ENCODE measurements at regions not wholly inside any gene's neighbourhood (a gene's known extent, or its start where the extent isn't known, plus 50 kb on each side); places are given as distances from the start of the nearest gene placed in this dataset.

- TF ChIP-seq CTCF (IDR thresholded peaks at IDR 0.05; ENCODE audit: low read depth, low read length, missing input control) (no peak), TAF1 (conservative IDR thresholded peaks at IDR 0.05) (no peak), EGR1 (IDR thresholded peaks at IDR 0.05; ENCODE audit: low read depth in 2 of 2) (peak in 1 of 2 donors; percentile 83), ZBTB33 (IDR thresholded peaks at IDR 0.05) (no peak), REST (IDR thresholded peaks at IDR 0.05) (no peak), SP1 (IDR thresholded peaks at IDR 0.05) (no peak)
Observed at GRCh38 chr19:33905937-33906577, 109.4 kb downstream of the KCTD15 start.

Data from liver (tissue), 3 donors.